ENCODE measurements at regions not wholly inside any gene's neighbourhood (a gene's known extent, or its start where the extent isn't known, plus 50 kb on each side); places are given as distances from the start of the nearest gene placed in this dataset.

GRCh38 chr4:131098976-131099375 is 2003.0 kb downstream of the C4orf33 start:
- H3K27ac Mint-ChIP-seq (ENCODE audit: unreplicated experiment) = no peak overlapping the region
- H3K27me3 Mint-ChIP-seq (ENCODE audit: unreplicated experiment) = peaks cover 2% of the 10 kb centered on the region
- peaks cover 11% of the 10 kb centered on the region for H3K36me3 Mint-ChIP-seq (ENCODE audit: unreplicated experiment)

GRCh38 chr4:131113273-131113672 is 2017.3 kb downstream of the C4orf33 start:
- TF ChIP-seq, protein P1, sequence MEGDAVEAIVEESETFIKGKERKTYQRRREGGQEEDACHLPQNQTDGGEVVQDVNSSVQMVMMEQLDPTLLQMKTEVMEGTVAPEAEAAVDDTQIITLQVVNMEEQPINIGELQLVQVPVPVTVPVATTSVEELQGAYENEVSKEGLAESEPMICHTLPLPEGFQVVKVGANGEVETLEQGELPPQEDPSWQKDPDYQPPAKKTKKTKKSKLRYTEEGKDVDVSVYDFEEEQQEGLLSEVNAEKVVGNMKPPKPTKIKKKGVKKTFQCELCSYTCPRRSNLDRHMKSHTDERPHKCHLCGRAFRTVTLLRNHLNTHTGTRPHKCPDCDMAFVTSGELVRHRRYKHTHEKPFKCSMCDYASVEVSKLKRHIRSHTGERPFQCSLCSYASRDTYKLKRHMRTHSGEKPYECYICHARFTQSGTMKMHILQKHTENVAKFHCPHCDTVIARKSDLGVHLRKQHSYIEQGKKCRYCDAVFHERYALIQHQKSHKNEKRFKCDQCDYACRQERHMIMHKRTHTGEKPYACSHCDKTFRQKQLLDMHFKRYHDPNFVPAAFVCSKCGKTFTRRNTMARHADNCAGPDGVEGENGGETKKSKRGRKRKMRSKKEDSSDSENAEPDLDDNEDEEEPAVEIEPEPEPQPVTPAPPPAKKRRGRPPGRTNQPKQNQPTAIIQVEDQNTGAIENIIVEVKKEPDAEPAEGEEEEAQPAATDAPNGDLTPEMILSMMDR (IDR thresholded peaks at IDR 0.05; ENCODE audit: partially characterized antibody, unreplicated experiment) = no peak

More at GRCh38 chr4:131098976-131099375, 2003.0 kb downstream of the C4orf33 start:
- TF ChIP-seq, protein P1 (IDR thresholded peaks at IDR 0.05; ENCODE audit: partially characterized antibody, unreplicated experiment) = no peak
- DNase-seq = no peak
- no peaks in the 10 kb centered on the region for H3K4me1 Mint-ChIP-seq (ENCODE audit: low read depth, unreplicated experiment)
- no peak overlapping the region for H3K4me3 Mint-ChIP-seq (ENCODE audit: unreplicated experiment)
- H3K9me3 Mint-ChIP-seq (ENCODE audit: unreplicated experiment) = peaks cover 6% of the 10 kb centered on the region

DNA sequence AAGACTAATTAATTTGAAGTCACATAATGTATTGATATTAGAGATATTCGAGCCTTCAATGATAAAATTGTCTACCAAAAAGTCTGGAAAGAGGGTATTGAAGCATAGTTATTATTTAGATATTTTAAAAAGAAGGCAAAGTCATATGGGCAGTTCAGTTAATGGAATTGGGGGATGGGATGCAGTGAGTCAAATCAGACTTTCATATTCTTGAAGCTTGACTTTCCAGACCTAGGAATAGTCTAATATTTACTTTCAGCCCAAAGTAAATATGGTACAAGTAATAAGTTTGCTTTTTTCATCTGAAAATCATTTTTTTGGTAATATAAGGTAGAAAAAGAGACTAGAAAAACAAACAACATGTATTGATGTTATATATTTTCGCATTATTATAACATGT is 2017.8 kb downstream of the C4orf33 start:
- no peaks in the 10 kb centered on the region for H3K9me3 Mint-ChIP-seq (ENCODE audit: unreplicated experiment)

More at GRCh38 chr4:131113273-131113672, 2017.3 kb downstream of the C4orf33 start:
- Mint-ChIP-seq H3K4me3 (ENCODE audit: unreplicated experiment) (no peak overlapping the region), H3K4me1 (ENCODE audit: low read depth, unreplicated experiment) (no peaks in the 10 kb centered on the region), H3K9me3 (ENCODE audit: unreplicated experiment) (no peaks in the 10 kb centered on the region), H3K27ac (ENCODE audit: unreplicated experiment) (no peak overlapping the region), H3K36me3 (ENCODE audit: unreplicated experiment) (no peaks in the 10 kb centered on the region), H3K27me3 (ENCODE audit: unreplicated experiment) (no peaks in the 10 kb centered on the region)
- DNase-seq = no peak

GRCh38 chr4:131119661-131120060 is 2023.7 kb downstream of the C4orf33 start:
- no peaks in the 10 kb centered on the region for H3K9me3 Mint-ChIP-seq (ENCODE audit: unreplicated experiment)
- no peaks in the 10 kb centered on the region for H3K27me3 Mint-ChIP-seq (ENCODE audit: unreplicated experiment)
- no peak for DNase-seq
- no peak overlapping the region for H3K27ac Mint-ChIP-seq (ENCODE audit: unreplicated experiment)
- no peaks in the 10 kb centered on the region for H3K4me1 Mint-ChIP-seq (ENCODE audit: low read depth, unreplicated experiment)
- no peaks in the 10 kb centered on the region for H3K36me3 Mint-ChIP-seq (ENCODE audit: unreplicated experiment)
- no peak overlapping the region for H3K4me3 Mint-ChIP-seq (ENCODE audit: unreplicated experiment)
- TF ChIP-seq, protein P1 (IDR thresholded peaks at IDR 0.05; ENCODE audit: partially characterized antibody, unreplicated experiment) = no peak

More for the DNA sequence above, 2017.8 kb downstream of the C4orf33 start:
- H3K27me3 Mint-ChIP-seq (ENCODE audit: unreplicated experiment) = no peaks in the 10 kb centered on the region
- H3K27ac Mint-ChIP-seq (ENCODE audit: unreplicated experiment) = no peak overlapping the region
- H3K4me3 Mint-ChIP-seq (ENCODE audit: unreplicated experiment) = no peak overlapping the region
- no peak for DNase-seq
- TF ChIP-seq, protein P1 (IDR thresholded peaks at IDR 0.05; ENCODE audit: partially characterized antibody, unreplicated experiment) = no peak
- no peaks in the 10 kb centered on the region for H3K36me3 Mint-ChIP-seq (ENCODE audit: unreplicated experiment)
- no peaks in the 10 kb centered on the region for H3K4me1 Mint-ChIP-seq (ENCODE audit: low read depth, unreplicated experiment)

GRCh38 chr4:131137196-131137595 is 2011.9 kb upstream of the PCDH10 start:
- TF ChIP-seq, protein P1 (IDR thresholded peaks at IDR 0.05; ENCODE audit: partially characterized antibody, unreplicated experiment) = no peak
- DNase-seq = no peak
- Mint-ChIP-seq H3K27me3 (ENCODE audit: unreplicated experiment) (no peaks in the 10 kb centered on the region), H3K36me3 (ENCODE audit: unreplicated experiment) (no peaks in the 10 kb centered on the region), H3K4me3 (ENCODE audit: unreplicated experiment) (no peak overlapping the region), H3K27ac (ENCODE audit: unreplicated experiment) (no peak overlapping the region), H3K9me3 (ENCODE audit: unreplicated experiment) (no peaks in the 10 kb centered on the region), H3K4me1 (ENCODE audit: low read depth, unreplicated experiment) (no peaks in the 10 kb centered on the region)

All from glutamatergic neuron (in vitro differentiated cells).